GM23338 (cell line): ENCODE measurements at regions not wholly inside any gene's neighbourhood (a gene's known extent, or its start where the extent isn't known, plus 50 kb on each side); places are given as distances from the start of the nearest gene placed in this dataset.

Experiments used
- CREB1 ChIP-seq: fragments of 250-450 bp; sonication (Bioruptor Pico); IDR thresholded peaks from 2 replicates; pipeline ENCODE4 v1.5.0; 2020; ENCODE audit warnings: low read depth, mild to moderate bottlenecking, moderate library complexity
- EZH2 ChIP-seq: fragments of 200-600 bp; sonication (generic); IDR thresholded peaks from one replicate; pipeline ENCODE4 v1.8.0; 2017; ENCODE audit warnings: antibody characterized with exemption, mild to moderate bottlenecking, low read depth; ENCODE audit not compliant: unreplicated experiment
- EZH2phosphoT487 ChIP-seq: fragments of 200-600 bp; sonication (generic); IDR thresholded peaks from one replicate; pipeline ENCODE4 v1.8.1; 2018; ENCODE audit warnings: antibody characterized with exemption; ENCODE audit not compliant: unreplicated experiment
- JUNB ChIP-seq: IDR thresholded peaks from one replicate; pipeline ENCODE4 v1.6.1; 2016; ENCODE audit warnings: antibody characterized with exemption; ENCODE audit not compliant: unreplicated experiment
- NANOG ChIP-seq: IDR thresholded peaks from 2 replicates; pipeline ENCODE4 v1.6.1; 2016; ENCODE audit warnings: antibody characterized with exemption, borderline replicate concordance
- POLR2AphosphoS5 ChIP-seq: IDR thresholded peaks from 2 replicates; pipeline ENCODE4 v1.6.1; 2016; ENCODE audit warnings: antibody characterized with exemption, low read depth
- REST ChIP-seq: IDR thresholded peaks from one replicate; pipeline ENCODE4 v1.6.1; 2018; ENCODE audit warnings: antibody characterized with exemption; ENCODE audit not compliant: unreplicated experiment
- STAT1 ChIP-seq: IDR thresholded peaks from one replicate; pipeline ENCODE4 v1.6.1; 2016; ENCODE audit warnings: antibody characterized with exemption; ENCODE audit not compliant: unreplicated experiment
- ZNF114 ChIP-seq: fragments of 250-450 bp; sonication (Bioruptor Pico); IDR thresholded peaks from 2 replicates; pipeline ENCODE4 v1.5.0; 2020; ENCODE audit warnings: mild to moderate bottlenecking, moderate library complexity
- ZNF331 ChIP-seq: fragments of 250-450 bp; sonication (Bioruptor Pico); IDR thresholded peaks from 2 replicates; pipeline ENCODE4 v1.5.0; 2020; ENCODE audit warnings: low read depth, mild to moderate bottlenecking, moderate library complexity
- TF ChIP-seq, protein P1 (sequence below), 2 experiments: fragments of 200-600 bp in 1 of 2; sonication (generic) in 1 of 2; conservative IDR thresholded peaks; 2 replicates each; pipeline versions ENCODE4 v1.5.1 to v1.6.1; 2016 to 2017; ENCODE audit warnings: antibody characterized with exemption in 2 of 2, low read depth in 2 of 2, mild to moderate bottlenecking in 2 of 2, moderate library complexity in 1 of 2
- TF ChIP-seq, protein P2 (sequence below): IDR thresholded peaks from 2 replicates; pipeline ENCODE4 v1.6.1; 2016; ENCODE audit warnings: antibody characterized with exemption

DNA sequence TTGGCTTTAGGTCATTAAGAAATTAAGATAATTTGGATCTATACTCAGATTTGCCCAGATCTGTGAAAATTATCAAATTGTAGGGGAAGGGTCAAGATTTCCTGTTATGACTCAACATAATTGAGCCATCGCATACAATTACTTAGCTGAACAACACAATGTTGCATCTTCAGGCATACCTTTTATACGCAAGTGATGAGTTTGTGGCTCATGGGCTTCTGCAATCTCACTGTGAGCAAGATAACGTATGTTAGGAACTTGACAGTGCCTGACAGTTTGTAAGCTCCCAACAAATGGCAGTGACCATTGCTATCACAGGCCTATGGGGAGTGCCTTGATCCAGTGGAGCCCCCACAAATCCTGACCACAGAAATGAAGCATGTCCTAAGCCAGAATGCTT lies 199.7 kb downstream of the BCAT1 start:
- TF ChIP-seq, protein P1, sequence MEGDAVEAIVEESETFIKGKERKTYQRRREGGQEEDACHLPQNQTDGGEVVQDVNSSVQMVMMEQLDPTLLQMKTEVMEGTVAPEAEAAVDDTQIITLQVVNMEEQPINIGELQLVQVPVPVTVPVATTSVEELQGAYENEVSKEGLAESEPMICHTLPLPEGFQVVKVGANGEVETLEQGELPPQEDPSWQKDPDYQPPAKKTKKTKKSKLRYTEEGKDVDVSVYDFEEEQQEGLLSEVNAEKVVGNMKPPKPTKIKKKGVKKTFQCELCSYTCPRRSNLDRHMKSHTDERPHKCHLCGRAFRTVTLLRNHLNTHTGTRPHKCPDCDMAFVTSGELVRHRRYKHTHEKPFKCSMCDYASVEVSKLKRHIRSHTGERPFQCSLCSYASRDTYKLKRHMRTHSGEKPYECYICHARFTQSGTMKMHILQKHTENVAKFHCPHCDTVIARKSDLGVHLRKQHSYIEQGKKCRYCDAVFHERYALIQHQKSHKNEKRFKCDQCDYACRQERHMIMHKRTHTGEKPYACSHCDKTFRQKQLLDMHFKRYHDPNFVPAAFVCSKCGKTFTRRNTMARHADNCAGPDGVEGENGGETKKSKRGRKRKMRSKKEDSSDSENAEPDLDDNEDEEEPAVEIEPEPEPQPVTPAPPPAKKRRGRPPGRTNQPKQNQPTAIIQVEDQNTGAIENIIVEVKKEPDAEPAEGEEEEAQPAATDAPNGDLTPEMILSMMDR (conservative IDR thresholded peaks at IDR 0.05; ENCODE audit: low read depth in 2 of 2), result no peak
- TF ChIP-seq, protein P2, sequence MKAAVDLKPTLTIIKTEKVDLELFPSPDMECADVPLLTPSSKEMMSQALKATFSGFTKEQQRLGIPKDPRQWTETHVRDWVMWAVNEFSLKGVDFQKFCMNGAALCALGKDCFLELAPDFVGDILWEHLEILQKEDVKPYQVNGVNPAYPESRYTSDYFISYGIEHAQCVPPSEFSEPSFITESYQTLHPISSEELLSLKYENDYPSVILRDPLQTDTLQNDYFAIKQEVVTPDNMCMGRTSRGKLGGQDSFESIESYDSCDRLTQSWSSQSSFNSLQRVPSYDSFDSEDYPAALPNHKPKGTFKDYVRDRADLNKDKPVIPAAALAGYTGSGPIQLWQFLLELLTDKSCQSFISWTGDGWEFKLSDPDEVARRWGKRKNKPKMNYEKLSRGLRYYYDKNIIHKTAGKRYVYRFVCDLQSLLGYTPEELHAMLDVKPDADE, result no peak
- TF ChIP-seq ZNF331 (CRISPR knock-in tag) (no peak), EZH2 (no peak), POLR2AphosphoS5 (no peak), JUNB (no peak), EZH2phosphoT487 (no peak), REST (no peak), CREB1 (CRISPR knock-in tag) (no peak), STAT1 (no peak), NANOG (no peak), ZNF114 (no peak)
